H1 (cell line): ENCODE measurements at regions not wholly inside any gene's neighbourhood (a gene's known extent, or its start where the extent isn't known, plus 50 kb on each side); places are given as distances from the start of the nearest gene placed in this dataset.

Experiments used
- CTCF ChIA-PET: fragments of 300-600 bp; sonication (Branson Sonifier 250); formaldehyde crosslinking; loops from one replicate; lab custom pipeline; 2021; ENCODE audit not compliant: partially characterized antibody; lab: Charles Lee
- POLR2A ChIA-PET: fragments of 300-600 bp; sonication (Branson Sonifier 250); formaldehyde crosslinking; loops from one replicate; lab custom pipeline; 2021; ENCODE audit warnings: inconsistent platforms; ENCODE audit not compliant: partially characterized antibody; lab: Charles Lee
- DNase-seq, 2 experiments: peaks; one replicate each; pipeline versions ENCODE4 v3.0.0 to v3.0.0-alpha.2; 2010 to 2022; ENCODE audit warnings: low spot score in 2 of 2, low read depth in 1 of 2, mixed read lengths in 1 of 2
- FAIRE-seq: peaks from 2 replicates; lab custom pipeline; 2011; peaks lifted over from hg19 to GRCh38; lab: Jason Lieb, UNC
- H2AFZ ChIP-seq: 2 replicates; pipeline ENCODE4 v1.8.1; 2012; ENCODE audit warnings: low read length, inconsistent platforms
- H2AK5ac ChIP-seq: 2 replicates; pipeline ENCODE4 v1.6.1; 2013; ENCODE audit warnings: low read depth, low read length
- H2BK120ac ChIP-seq: replicated peaks from 2 replicates; pipeline ENCODE3; 2013; ENCODE audit warnings: low read depth, low read length, inconsistent platforms
- H2BK12ac ChIP-seq: 2 replicates; pipeline ENCODE4 v1.6.1; 2013; ENCODE audit warnings: low read depth, low read length
- H2BK15ac ChIP-seq: 2 replicates; pipeline ENCODE4 v1.6.1; 2013; ENCODE audit warnings: low read length
- H2BK20ac ChIP-seq: 2 replicates; pipeline ENCODE4 v1.6.1; 2013; ENCODE audit warnings: low read length
- H2BK5ac ChIP-seq: 2 replicates; pipeline ENCODE4 v1.6.1; 2013; ENCODE audit warnings: low read depth, low read length
- H3K14ac ChIP-seq: 2 replicates; pipeline ENCODE4 v1.6.1; 2013; ENCODE audit warnings: inconsistent platforms; ENCODE audit not compliant: insufficient read length
- H3K18ac ChIP-seq: 2 replicates; pipeline ENCODE4 v1.6.1; 2013; ENCODE audit warnings: low read length; ENCODE audit errors: extremely low read depth
- H3K23ac ChIP-seq: 2 replicates; pipeline ENCODE4 v1.6.1; 2013; ENCODE audit warnings: inconsistent platforms; ENCODE audit not compliant: insufficient read length
- H3K23me2 ChIP-seq: 2 replicates; pipeline ENCODE4 v1.6.1; 2013; ENCODE audit warnings: low read depth, low read length
- H3K27ac ChIP-seq: 2 replicates; pipeline ENCODE4 v1.6.1; 2011; ENCODE audit warnings: low read depth, low read length, inconsistent platforms
- H3K27me3 ChIP-seq, 4 experiments: replicated peaks in 1 of 4; 1 replicate in 1 of 4; 2 replicates in 3 of 4; pipeline versions ENCODE4 v1.6.1 to v1.8.1; 2011 to 2013; ENCODE audit warnings: low read length in 3 of 4, mild to moderate bottlenecking in 3 of 4, inconsistent platforms in 2 of 4, mixed read lengths in 2 of 4, moderate library complexity in 1 of 4; ENCODE audit not compliant: control insufficient read depth in 3 of 4, insufficient read depth in 3 of 4; ENCODE audit errors: extremely low read depth in 1 of 4
- H3K36me3 ChIP-seq, 4 experiments: 2 replicates each; pipeline versions ENCODE4 v1.6.1 to v1.8.1; 2011 to 2013; ENCODE audit warnings: mild to moderate bottlenecking in 4 of 4, low read length in 3 of 4, moderate library complexity in 2 of 4, control low read depth in 1 of 4, inconsistent platforms in 1 of 4; ENCODE audit not compliant: insufficient read depth in 4 of 4, control insufficient read depth in 2 of 4
- H3K4ac ChIP-seq: replicated peaks from 2 replicates; pipeline ENCODE3; 2013; ENCODE audit warnings: low read length, low read depth, mixed read lengths, inconsistent platforms; ENCODE audit not compliant: insufficient read length
- H3K4me1 ChIP-seq, 4 experiments: replicated peaks in 1 of 4; 1 replicate in 1 of 4; 2 replicates in 3 of 4; pipeline versions ENCODE4 v1.6.1 to v1.8.1; 2011 to 2013; ENCODE audit warnings: low read length in 3 of 4, inconsistent platforms in 2 of 4, mixed read lengths in 1 of 4; ENCODE audit not compliant: insufficient read depth in 4 of 4, control insufficient read depth in 3 of 4
- H3K4me2 ChIP-seq, 2 experiments: 2 replicates each; pipeline versions ENCODE4 v1.6.1 to v1.8.1; 2011 to 2013; ENCODE audit warnings: low read depth in 2 of 2, low read length in 2 of 2, control low read depth in 1 of 2, inconsistent platforms in 1 of 2, mild to moderate bottlenecking in 1 of 2; ENCODE audit not compliant: insufficient read depth in 1 of 2
- H3K4me3 ChIP-seq, 4 experiments: fragments of 200-600, 300-600 bp in 1 of 4; sonication (generic), shearing (Covaris generic), sonication (Bioruptor Twin) in 1 of 4; 2 replicates each; pipeline versions ENCODE4 v1.5.1 to v1.8.1; 2011 to 2016; ENCODE audit warnings: low read length in 4 of 4, low read depth in 3 of 4, control low read depth in 2 of 4, inconsistent platforms in 2 of 4, mild to moderate bottlenecking in 2 of 4, mixed read lengths in 1 of 4, moderate library complexity in 1 of 4; ENCODE audit not compliant: insufficient read depth in 2 of 4; ENCODE audit errors: extremely low read depth in 1 of 4
- H3K56ac ChIP-seq: replicated peaks from 2 replicates; pipeline ENCODE3; 2013; ENCODE audit warnings: low read depth, mild to moderate bottlenecking, mixed read lengths, low read length, inconsistent platforms; ENCODE audit not compliant: insufficient read length
- H3K79me1 ChIP-seq: 2 replicates; pipeline ENCODE4 v1.6.1; 2013; ENCODE audit warnings: low read depth, low read length, control low read depth
- H3K79me2 ChIP-seq, 2 experiments: 2 replicates each; pipeline versions ENCODE4 v1.6.1 to v1.8.1; 2012 to 2013; ENCODE audit warnings: low read length in 2 of 2, mild to moderate bottlenecking in 2 of 2, inconsistent platforms in 1 of 2; ENCODE audit not compliant: insufficient read depth in 2 of 2, control insufficient read depth in 1 of 2
- H3K9ac ChIP-seq, 4 experiments: replicated peaks in 1 of 4; 1 replicate in 1 of 4; 2 replicates in 3 of 4; pipeline versions ENCODE4 v1.6.1 to v1.8.1; 2011 to 2013; ENCODE audit warnings: low read depth in 3 of 4, low read length in 3 of 4, control low read depth in 2 of 4, mild to moderate bottlenecking in 2 of 4, moderate library complexity in 2 of 4, inconsistent platforms in 1 of 4; ENCODE audit errors: extremely low read depth in 1 of 4
- H3K9me3 ChIP-seq, 2 experiments: 2 replicates each; pipeline versions ENCODE4 v1.6.1 to v1.8.1; 2012 to 2013; ENCODE audit warnings: mild to moderate bottlenecking in 2 of 2, moderate library complexity in 2 of 2, control low read depth in 1 of 2, inconsistent platforms in 1 of 2, low read depth in 1 of 2, low read length in 1 of 2, mixed read lengths in 1 of 2; ENCODE audit not compliant: insufficient read depth in 2 of 2
- H4K20me1 ChIP-seq, 2 experiments: replicated peaks in 1 of 2; 2 replicates each; pipeline versions ENCODE3 to v1.8.1; 2011 to 2013; ENCODE audit warnings: inconsistent platforms in 2 of 2, low read length in 2 of 2, mild to moderate bottlenecking in 1 of 2; ENCODE audit not compliant: insufficient read depth in 2 of 2, control insufficient read depth in 1 of 2
- H4K5ac ChIP-seq: 2 replicates; pipeline ENCODE4 v1.6.1; 2013; ENCODE audit warnings: low read length, low read depth, mixed read lengths, inconsistent platforms; ENCODE audit not compliant: insufficient read length
- H4K8ac ChIP-seq: 2 replicates; pipeline ENCODE4 v1.8.0; 2013; ENCODE audit warnings: mild to moderate bottlenecking, moderate library complexity, low read length, inconsistent platforms; ENCODE audit not compliant: insufficient read depth; ENCODE audit errors: extremely low read depth
- H4K91ac ChIP-seq: replicated peaks from 2 replicates; pipeline ENCODE3; 2013; ENCODE audit warnings: low read length, mixed read lengths, inconsistent platforms; ENCODE audit not compliant: insufficient read length
- KDM5A ChIP-seq: fragments of 200-600 bp; IDR thresholded peaks from 2 replicates; pipeline ENCODE4 v1.7.1; 2012; ENCODE audit warnings: mild to moderate bottlenecking, low read length, inconsistent platforms, mixed read lengths
- RFX5 ChIP-seq: IDR thresholded peaks from 2 replicates; pipeline ENCODE4 v1.6.1; 2011; ENCODE audit warnings: low read depth, low read length, improper control_type of control experiment, borderline replicate concordance
- WGBS, 2 experiments: shearing (Covaris generic) in 1 of 2; methylation state at CpG; one replicate each; pipeline versions ENCODE4 v1.1.6 to v1.1.7; 2013 to 2015; ENCODE audit warnings: low lambda C conversion rate in 2 of 2, mixed read lengths in 2 of 2, inconsistent platforms in 1 of 2, low coverage in 1 of 2, missing lambda C conversion rate in 1 of 2; ENCODE audit not compliant: insufficient replicate concordance in 2 of 2, insufficient coverage in 1 of 2, insufficient read length in 1 of 2; ENCODE audit errors: extremely low coverage in 1 of 2, missing lambda C conversion rate in 1 of 2; 5-methylcytosine and 5-hydroxymethylcytosine counted together

- no peak overlapping the region for H2BK15ac ChIP-seq
- H2BK20ac ChIP-seq = no peak overlapping the region
- H4K20me1 ChIP-seq = no peaks in the 10 kb centered on the region
- no peak overlapping the region for H4K8ac ChIP-seq
- no peak overlapping the region for H2AK5ac ChIP-seq
- no peaks in the 10 kb centered on the region for H3K27me3 ChIP-seq
- H2BK5ac ChIP-seq = no peak overlapping the region
- H2BK120ac ChIP-seq = no peak overlapping the region
- no peak overlapping the region for H3K56ac ChIP-seq
- ChIA-PET CTCF (no interaction called here), POLR2A (no interaction called here)
- no peaks in the 10 kb centered on the region for H3K79me2 ChIP-seq
- WGBS, 2 experiments = 89% methylated on average over 8 of the region's 8 CpGs; no CpG with 5 or more reads in 1 of the 2 experiments
- no peak overlapping the region for H3K4me2 ChIP-seq
- no peaks in the 10 kb centered on the region for H3K4me1 ChIP-seq
- H3K4ac ChIP-seq = no peak overlapping the region
- no peaks in the 10 kb centered on the region for H3K9me3 ChIP-seq
- H3K4me3 ChIP-seq = no peak overlapping the region
- no peak for DNase-seq
- no peaks in the 10 kb centered on the region for H3K36me3 ChIP-seq
- no peak for FAIRE-seq
- no peak overlapping the region for H3K9ac ChIP-seq
- no peak overlapping the region for H3K18ac ChIP-seq
- no peaks in the 10 kb centered on the region for H3K79me1 ChIP-seq
- TF ChIP-seq RFX5 (no peak), KDM5A (no peak)
- H3K23ac ChIP-seq = no peak overlapping the region
- H2AFZ ChIP-seq = no peak overlapping the region
- H4K91ac ChIP-seq = no peak overlapping the region
- no peak overlapping the region for H4K5ac ChIP-seq
- H3K23me2 ChIP-seq = no peaks in the 10 kb centered on the region
- H2BK12ac ChIP-seq = no peak overlapping the region
- no peak overlapping the region for H3K14ac ChIP-seq
- H3K27ac ChIP-seq = no peak overlapping the region
Measured at GRCh38 chr2:146634230-146635097, 1210.4 kb upstream of the ACVR2A start.
